ENCODE measurements at regions not wholly inside any gene's neighbourhood (a gene's known extent, or its start where the extent isn't known, plus 50 kb on each side); places are given as distances from the start of the nearest gene placed in this dataset.
"Not testable (repeated sequence)": the region's sequence is repeated elsewhere in the genome, so short reads cannot be mapped to it uniquely, and the experiment has no call there.

DNA sequence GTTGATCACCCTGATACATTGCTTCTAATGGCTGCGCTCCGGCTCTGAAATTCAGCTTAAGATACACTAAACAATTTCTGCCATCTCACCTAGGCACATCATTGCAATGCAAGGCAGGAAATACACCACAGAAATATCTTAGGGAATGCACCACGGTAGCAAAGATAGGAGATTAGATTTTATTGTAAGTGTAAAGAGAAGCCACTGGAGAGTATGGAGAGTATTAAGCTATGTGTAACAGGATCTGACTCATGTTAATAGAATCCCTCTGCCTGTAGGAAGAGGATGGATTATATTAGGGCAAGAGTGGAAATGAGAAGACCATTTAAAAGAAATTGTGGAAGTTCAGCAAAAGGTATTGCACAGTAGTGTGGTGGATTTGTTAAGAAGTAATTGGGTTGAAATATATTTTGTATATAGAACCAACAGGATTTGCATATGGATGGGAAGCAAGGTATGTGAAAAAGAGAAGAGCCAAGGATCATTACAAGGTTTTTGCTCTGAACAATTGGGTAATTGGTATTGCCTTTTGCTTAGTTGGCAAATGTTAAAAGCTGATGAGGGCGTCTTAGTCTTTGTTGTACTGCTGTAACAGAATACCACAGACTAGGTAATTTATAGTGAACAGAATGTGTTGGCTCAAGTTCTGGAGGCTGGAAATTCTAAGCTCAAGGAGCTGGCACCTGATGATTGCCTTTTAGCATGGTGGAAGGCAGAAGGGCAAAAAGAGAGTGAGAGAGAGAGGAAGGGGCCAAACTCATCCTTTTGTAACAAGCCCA is 636.1 kb downstream of the PSAT1 start:
- in situ Hi-C loops (cut with HindIII; ENCODE audit: low sequenced_read_pairs), result no loop called here

DNA sequence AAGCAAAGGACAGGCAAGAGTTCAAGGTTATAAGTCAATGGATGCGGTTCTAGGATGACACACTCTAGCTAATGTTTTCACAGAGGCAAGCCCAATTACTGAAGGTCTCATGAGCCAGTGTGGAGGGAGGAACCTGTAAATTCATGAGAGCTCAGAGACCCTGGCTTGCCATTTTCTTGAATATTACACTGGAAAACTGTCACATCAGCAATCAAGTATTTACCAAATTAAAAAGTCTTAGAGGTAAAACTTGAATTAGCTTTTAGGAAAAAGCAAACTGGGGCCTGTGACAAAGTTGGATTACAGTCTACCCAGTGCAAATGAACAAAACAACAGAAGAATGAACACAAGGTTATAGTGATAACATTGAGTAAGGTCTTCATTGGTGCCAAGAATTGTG is 636.9 kb upstream of the TLE4 start:
- in situ Hi-C loops (cut with HindIII; ENCODE audit: low sequenced_read_pairs), result no loop called here

DNA sequence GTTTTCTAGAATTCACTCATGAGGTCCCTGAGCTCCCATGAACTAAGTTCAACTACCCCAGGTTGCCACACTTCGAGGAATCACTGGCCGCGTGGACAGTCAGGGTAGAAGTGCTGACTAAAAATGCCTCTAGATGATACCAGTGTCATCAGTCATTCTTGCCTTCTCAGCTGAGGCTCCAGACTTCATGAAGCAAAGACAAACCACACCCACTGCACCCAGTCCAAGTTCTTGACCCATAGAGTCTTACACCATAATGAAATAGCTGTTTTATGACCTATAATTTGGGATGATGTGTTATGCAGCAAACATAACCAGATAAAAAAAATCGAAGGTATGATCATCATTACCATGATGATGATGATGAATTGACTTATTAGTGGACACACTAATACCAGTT is 632.9 kb upstream of the TLE4 start:
- in situ Hi-C loops (cut with HindIII; ENCODE audit: low sequenced_read_pairs), result no loop called here

DNA sequence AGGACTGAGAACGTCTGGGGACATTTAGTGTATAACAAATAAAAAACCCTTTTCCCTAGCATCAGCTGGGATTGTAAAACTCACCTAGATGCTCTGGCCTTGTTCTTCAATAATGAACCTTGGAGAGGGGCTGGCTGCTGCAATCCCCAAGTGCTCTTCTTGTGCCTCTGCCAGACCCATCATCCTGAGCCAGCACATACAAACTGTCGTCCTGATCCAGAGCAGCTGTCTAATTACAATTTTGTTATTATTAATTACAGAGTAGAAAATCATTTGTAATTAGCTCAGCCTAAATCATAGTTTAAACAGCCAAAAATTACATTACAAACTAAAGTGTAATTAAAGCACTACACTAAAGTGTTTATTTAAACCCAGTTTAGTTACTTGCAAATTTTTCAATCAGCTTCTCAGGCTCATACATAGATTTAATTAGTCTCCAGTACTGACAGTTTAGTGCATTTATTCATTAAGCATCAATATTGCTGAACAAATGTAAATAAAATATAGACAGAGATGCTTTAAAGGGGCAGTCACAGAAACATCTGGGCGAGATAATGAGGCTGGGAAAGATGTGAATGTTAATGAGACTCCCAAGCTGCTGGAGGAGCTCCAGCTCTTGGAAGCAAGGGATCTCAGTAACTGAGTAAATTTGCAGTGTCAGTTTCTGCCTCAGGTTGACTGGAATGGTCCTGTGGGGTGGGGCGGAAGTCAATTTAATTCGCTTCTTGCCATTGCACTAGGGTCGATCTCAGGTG is 632.3 kb upstream of the TLE4 start:
- in situ Hi-C loops (cut with HindIII; ENCODE audit: low sequenced_read_pairs), result no loop called here

DNA sequence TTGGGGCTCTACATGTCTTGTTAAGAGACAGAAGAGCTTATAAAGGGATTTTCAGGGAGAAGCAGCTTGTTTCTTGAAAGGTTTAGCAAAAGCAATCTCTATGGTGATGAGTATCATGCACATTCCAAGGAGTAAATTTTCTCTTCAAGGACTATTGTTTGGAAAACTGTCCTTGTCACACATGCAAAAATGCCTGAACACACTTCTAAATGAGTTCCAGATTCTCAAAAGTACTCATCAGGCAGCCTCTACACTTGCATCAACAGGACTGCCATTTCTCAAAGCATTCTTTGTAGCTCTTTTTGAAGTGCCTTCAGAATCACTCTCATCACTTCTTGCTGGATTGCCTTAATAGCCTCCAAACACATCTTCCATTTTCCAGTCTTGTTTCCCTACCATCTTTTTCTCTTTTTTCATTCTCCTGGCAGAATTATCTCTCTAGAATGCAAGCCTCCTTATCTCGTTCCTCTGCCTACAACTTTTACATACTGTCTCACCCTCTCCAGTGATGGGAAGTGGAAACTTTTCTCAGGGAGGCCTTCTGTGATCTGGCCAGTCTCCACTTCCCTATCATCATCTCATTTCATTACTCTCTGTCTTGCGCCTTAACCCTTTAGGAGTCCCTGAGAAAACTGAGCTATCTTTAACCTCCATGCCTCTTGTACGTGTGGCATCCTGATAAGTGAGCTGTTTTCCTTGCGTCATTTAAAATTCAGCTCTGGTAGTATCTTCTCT is 631.5 kb upstream of the TLE4 start:
- in situ Hi-C loops (cut with HindIII; ENCODE audit: low sequenced_read_pairs), result no loop called here

DNA sequence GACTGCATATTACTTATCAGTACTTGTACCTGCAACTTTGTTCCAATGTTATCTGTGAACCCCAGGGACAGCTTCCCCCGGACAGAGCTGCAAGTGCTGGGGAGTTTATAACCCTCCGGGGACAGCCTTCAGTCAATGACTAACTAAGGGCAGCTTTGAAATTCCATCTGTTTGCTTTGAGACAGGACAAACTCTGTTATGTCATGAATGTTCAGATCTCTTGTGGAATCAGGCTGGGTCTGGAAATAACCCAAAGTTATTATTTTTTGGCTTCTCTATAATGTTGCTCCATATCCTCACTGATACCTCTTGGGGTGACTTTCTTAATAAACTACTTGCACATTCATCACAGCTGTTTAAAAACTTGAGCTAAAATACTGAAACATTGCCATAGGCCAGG is 617.5 kb upstream of the TLE4 start:
- in situ Hi-C loops (cut with HindIII; ENCODE audit: low sequenced_read_pairs), result no loop called here

DNA sequence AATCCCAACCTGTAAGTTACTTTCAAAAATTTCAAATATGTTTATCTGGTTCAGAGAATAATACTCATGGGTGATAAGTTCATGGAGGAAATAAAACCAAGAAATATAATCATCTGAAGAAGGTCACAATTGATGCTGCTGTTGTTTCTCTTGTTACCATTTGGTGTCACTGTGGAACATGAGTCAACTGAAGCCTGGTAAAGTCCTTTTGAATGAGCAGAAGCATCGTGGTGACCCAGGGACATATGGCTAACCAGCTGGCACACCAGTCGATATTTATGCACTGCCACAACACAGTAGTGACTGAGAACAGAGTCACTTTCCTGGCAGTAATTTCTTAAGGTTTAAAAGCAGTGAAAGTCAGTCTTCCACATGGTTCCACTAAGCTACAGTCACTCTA is 612.9 kb upstream of the TLE4 start:
- in situ Hi-C loops (cut with HindIII; ENCODE audit: low sequenced_read_pairs), result no loop called here

DNA sequence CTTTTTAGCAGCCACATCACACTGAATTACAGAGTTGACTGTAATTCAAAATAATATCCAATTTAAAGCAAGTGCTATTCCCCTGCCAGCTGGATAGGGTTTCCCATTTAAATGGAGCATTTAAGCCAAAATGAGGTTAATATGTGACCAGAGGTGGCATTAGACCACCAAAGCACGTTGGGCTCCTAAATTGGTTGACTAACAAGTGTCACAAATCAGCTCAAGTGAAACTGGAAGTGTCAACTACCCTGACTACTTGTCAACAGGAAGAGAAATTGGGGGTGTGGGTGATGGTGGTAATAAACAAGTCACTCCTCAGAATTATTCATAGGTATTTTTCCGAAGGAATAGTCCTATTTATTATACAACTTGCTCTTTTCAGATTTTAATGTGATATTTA is 609.6 kb upstream of the TLE4 start:
- in situ Hi-C loops (cut with HindIII; ENCODE audit: low sequenced_read_pairs), result no loop called here

DNA sequence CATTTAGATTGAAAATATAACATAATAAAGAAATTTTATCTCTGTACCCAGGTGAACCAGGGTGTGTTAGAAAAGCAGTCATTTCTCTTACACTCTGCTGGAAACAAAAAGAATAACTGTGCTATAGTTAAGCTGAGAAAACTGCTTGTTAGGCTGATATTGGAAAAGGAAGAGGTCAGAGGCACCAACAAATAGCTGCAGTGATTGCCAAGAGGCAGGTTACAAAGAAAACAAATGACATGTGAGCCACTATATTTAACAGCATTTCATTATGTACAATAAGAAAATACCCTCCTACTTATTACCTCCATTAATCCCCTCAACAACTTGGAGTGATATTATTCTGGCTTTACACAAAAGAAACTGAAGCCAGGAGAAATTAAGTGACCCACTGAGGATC is 607.9 kb upstream of the TLE4 start:
- in situ Hi-C loops (cut with HindIII; ENCODE audit: low sequenced_read_pairs), result no loop called here

DNA sequence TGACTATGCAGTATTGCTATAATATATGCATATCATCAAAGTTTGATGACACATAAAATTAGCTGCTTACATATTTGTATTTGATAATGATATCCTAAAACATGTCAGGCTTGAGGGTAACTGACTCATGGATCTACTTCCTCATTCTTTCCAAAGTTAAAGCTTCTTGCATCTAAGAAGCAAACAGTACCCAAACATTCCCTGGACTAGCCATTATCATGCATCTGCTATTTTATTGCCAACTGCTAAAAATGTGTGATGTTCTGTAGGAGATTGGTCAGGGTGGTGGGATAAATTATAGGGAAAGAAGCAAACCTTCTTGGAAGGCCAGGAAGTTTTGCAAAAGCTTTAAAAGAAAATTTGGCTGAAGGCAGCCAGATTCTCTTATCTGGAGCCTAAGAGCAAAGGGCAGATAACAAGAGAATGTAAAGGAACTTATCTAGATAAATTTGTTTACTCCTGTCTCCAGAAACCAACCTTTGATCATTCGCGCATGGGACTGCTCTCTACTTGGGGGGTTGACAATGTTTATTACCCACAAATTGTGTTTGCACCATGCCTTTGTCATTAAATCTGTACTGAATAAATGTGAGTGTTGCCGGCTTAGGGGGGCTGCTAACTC is 604.1 kb upstream of the TLE4 start:
- in situ Hi-C loops (cut with HindIII; ENCODE audit: low sequenced_read_pairs), result no loop called here

DNA sequence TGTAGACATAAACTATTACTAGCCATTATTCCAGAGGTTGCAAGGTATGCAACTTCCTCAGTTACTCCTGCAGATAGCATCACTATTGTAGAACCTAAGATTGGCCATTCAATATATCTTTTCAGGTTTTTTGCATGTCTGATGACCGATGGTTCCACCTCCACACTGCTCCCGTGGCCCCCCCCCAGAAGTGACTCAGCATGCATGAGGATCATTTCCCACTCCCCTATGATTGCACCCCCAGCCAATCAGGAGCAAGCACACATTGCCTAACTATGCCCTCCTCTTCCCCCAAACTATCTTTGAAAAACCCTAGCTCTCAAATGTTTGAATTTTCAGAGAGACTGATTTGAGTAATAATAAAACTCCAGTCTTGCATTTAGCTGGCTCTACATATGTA is 601.4 kb upstream of the TLE4 start:
- in situ Hi-C loops (cut with HindIII; ENCODE audit: low sequenced_read_pairs), result no loop called here

DNA sequence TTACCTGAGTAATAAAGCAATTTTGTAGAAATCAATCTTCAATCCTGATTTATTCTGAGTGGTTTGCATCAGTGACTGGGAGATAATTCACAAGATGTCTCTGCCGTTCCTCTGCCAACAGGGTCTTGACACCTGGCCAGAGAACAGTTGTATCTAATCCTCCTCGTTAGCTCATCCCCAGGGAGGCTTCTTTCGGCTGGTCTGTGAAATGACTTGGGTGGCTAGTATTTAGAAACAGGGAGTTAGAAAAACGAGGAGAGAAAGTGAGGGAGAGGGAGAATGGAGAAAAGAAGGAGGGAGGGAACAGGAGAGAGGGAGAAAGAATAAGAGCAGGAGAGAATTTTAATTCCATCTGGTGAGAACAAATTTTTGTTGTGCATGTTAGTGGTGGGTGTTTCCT is 600.2 kb upstream of the TLE4 start:
- in situ Hi-C loops (cut with HindIII; ENCODE audit: low sequenced_read_pairs), result no loop called here

DNA sequence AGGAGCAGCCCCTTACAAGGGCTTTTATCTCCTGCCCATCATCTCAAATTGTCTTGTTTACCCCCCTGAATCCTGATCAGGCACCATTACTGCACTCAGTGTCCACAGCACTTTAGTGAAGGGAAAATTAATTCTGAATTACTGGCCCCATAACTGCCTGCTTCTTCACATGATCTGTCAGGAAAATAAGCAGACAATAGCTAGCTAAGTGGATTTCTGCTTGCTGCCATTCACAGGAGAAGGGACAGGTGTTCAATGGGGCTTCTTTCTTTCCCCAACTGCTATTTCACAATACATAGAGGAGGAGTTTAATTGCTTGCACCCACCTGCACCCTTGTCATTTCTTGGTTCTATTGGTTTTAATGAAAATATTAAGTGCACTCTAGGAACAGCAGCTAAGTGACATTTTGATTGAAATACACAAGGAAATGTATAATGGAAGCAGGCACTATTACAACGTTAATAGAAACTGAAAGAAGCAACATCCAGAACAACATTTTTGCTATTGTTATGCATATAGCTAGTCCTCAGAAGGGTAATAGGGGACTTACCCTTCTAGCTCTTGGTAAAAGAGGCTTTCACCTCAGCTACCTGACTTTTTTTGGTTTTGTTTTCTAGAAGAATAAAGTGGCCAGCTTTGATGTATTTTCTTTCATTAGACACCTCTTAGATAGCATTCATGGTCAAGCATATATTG is 599.3 kb upstream of the TLE4 start:
- in situ Hi-C loops (cut with HindIII; ENCODE audit: low sequenced_read_pairs), result no loop called here

DNA sequence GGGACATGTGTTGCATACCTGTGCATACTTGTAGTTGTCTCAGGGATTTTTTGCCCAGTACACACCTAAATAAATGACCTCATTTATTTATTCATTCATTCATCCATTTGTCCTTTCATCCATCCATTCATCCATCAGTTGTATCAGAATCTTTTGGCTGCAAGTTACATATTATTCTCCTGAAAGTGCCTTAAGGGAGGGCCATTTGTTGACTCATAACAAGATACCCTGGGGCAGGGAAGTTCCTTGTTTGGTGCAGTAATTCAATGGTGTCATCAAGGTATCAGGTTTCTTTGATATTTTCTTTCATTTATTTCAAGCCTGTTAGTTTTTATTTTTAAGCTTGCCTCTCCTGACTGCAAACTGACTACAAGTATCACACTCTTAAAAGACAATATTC is 597.9 kb upstream of the TLE4 start:
- in situ Hi-C loops (cut with HindIII; ENCODE audit: low sequenced_read_pairs), result no loop called here

DNA sequence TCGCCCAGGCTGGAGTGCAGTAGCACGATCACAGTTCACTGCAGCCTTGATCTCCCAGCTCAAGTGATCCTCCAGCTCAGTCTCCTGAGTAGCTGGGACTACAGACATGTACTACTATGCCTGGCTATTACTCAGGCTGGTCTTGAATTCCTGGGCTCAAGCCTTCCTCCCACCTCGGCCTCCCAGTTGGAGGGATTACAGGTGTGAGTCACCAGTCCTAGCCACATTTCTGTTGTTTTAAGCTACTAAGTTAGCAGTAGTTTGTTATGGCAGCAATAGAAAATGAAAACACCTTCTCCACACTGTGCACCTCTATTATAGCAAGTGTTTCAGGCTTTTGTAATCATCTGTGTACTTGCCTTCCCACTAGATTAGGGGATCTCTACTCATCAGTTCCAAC is 588.9 kb upstream of the TLE4 start:
- in situ Hi-C loops (cut with HindIII; ENCODE audit: low sequenced_read_pairs), result no loop called here

DNA sequence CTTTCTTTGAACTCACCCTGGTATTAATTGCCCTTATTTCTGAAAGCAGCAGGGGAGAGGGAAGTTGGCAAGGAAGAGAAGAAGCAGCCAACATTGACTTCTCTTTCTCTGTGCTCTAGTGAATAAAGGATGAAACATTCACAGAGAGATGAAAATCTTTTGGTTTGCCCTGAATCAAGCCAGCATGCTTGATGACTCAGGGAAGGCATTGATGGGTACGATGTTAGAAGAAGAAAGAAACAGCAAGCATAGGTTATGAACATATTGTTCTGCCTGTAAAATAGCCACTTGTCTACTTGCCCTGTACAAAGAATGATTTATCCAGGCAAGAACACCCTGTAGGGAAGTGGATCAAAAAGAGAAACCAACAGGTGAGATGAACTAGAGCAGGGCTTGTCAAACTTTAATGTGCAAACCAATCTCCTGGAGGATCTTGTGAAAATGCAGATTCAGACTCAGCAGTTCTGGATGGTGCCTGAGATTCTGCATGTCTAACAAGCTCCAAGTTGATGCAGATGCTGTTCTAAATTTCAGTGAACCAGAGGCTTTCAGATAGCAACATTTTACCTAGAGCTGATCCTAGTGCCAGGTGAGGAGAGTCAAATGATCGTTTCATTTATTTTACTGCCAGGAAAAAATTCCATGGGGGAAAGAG is 586.6 kb upstream of the TLE4 start:
- in situ Hi-C loops (cut with HindIII; ENCODE audit: low sequenced_read_pairs), result no loop called here

DNA sequence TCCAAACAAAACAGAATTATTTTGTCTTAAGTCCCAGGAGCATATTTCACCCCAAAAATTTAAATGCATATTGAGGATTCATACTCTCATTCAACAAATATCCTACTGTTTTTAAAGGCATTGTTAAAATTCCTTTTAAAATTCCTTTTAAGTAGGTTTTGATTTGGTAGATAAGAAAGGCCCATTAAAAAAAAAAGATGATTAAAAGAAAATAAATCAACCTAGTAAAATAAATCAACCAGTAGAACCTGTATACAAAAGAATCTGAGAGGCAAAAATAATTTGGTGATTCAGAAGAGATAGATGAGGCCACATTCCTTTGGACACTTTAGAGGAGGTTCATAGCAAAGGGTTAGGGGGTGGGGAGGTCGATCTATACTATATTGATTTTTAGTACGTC is 585.3 kb upstream of the TLE4 start:
- in situ Hi-C loops (cut with HindIII; ENCODE audit: low sequenced_read_pairs), result no loop called here

DNA sequence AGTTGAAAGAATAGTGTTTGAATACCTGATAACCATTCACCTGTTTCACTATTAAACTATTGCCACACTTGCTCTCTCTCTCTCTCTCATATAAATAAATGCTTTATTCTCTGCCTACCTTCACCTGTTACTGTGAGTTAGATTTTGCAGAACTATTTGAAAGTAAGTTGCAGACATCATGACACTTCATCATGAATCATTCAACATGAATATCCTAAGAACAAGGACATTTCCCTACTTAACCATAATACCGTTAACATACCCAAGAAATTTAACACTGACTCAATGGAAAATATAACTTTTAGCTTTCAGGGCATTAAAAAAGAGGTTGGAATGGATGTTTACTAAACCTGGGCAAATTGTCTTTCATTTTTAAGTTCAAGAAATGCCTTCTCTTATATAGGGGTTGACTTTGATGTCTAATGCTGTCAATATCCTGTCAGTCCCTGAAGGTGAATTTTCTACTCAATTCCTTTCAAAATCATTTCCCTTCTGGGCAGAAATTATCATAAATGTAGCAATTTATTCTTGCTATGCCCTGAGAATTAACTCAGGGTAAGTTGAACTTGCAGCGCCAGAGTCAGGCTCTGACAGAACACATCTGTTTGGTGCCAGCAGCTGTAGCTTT is 582.6 kb upstream of the TLE4 start:
- in situ Hi-C loops (cut with HindIII; ENCODE audit: low sequenced_read_pairs), result no loop called here

DNA sequence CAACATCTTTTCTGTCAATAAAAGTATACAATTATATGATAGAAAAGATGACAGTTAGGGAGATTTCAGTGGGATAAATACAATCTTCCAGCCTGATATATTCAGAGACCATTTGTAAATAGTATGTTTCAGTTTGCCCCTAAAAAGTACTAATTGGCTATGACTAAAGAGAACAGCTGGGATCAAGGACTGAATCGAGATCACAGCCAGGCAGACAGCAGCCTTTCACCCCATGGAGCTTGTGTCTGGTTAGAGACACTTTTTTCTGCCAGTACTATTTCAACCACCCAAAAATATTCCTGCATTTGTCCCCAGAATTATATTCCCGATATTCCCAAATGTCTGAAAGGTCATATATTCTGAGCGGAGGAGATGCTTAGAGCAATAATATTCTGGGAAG is 577.3 kb upstream of the TLE4 start:
- in situ Hi-C loops (cut with HindIII; ENCODE audit: low sequenced_read_pairs), result no loop called here

DNA sequence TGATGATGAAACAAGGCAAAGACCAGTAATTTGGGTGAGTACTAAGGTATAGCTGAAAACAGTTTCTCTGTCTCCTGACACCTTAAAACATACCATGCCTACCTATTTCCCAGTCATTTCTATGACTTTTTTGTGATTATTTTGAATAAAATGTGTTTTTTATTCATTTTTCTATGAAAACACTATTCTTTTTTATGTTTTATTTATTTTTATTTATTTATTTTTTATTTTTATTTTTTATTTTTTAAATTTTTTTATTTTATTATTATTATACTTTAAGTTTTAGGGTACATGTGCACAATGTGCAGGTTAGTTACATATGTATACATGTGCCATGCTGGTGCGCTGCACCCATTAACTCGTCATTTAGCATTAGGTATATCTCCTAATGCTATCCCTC is 576.8 kb upstream of the TLE4 start:
- in situ Hi-C loops (cut with HindIII; ENCODE audit: low sequenced_read_pairs), result not testable (repeated sequence)

Measured in endothelial cell of hepatic sinusoid (primary cell).